Calu3 (cell line): ENCODE measurements at regions not wholly inside any gene's neighbourhood (a gene's known extent, or its start where the extent isn't known, plus 50 kb on each side); places are given as distances from the start of the nearest gene placed in this dataset.

Source experiments
- BruUV-seq: library from RNA; stranded (reverse); fragments of 400-500 nt; replicated peaks from 2 replicates; lab custom pipeline; 2021; lab: Mats Ljungman, UMichigan
- CTCF ChIA-PET: fragments of 300-600 bp; sonication (Branson Sonifier 250); formaldehyde crosslinking; loops from one replicate; lab custom pipeline; 2022; ENCODE audit warnings: antibody characterized with exemption; lab: Charles Lee
- DNase-seq: peaks from one replicate; pipeline ENCODE4 v3.0.0; 2022
- H3K27ac Mint-ChIP-seq: one replicate; pipeline ENCODE4 v1.8.0; 2022; ENCODE audit warnings: mixed read lengths; ENCODE audit not compliant: unreplicated experiment
- H3K27me3 Mint-ChIP-seq: one replicate; pipeline ENCODE4 v1.8.0; 2022; ENCODE audit warnings: mixed read lengths; ENCODE audit not compliant: unreplicated experiment
- H3K36me3 Mint-ChIP-seq: one replicate; pipeline ENCODE4 v1.8.0; 2022; ENCODE audit warnings: mild to moderate bottlenecking, moderate library complexity, mixed read lengths; ENCODE audit not compliant: insufficient read depth, unreplicated experiment
- H3K4me1 Mint-ChIP-seq: one replicate; pipeline ENCODE4 v1.8.0; 2022; ENCODE audit warnings: mild to moderate bottlenecking, low read depth, mixed read lengths; ENCODE audit not compliant: unreplicated experiment
- H3K4me3 Mint-ChIP-seq: one replicate; pipeline ENCODE4 v1.8.0; 2022; ENCODE audit warnings: mild to moderate bottlenecking, low read depth, moderate library complexity, mixed read lengths; ENCODE audit not compliant: unreplicated experiment
- H3K9me3 Mint-ChIP-seq: one replicate; pipeline ENCODE4 v1.8.0; 2022; ENCODE audit warnings: low read depth, mixed read lengths; ENCODE audit not compliant: unreplicated experiment
- CTCF ChIP-seq: fragments of 200-600 bp; IDR thresholded peaks from one replicate; pipeline ENCODE4 v1.8.0; 2022; ENCODE audit warnings: antibody characterized with exemption; ENCODE audit not compliant: unreplicated experiment
- intact Hi-C: fragments of 100-400 bp; cut with micrococcal nuclease; formaldehyde crosslinking; loops from one replicate; pipeline ENCODE4 v1.10.0; 2022; ENCODE audit not compliant: unreplicated experiment

DNA sequence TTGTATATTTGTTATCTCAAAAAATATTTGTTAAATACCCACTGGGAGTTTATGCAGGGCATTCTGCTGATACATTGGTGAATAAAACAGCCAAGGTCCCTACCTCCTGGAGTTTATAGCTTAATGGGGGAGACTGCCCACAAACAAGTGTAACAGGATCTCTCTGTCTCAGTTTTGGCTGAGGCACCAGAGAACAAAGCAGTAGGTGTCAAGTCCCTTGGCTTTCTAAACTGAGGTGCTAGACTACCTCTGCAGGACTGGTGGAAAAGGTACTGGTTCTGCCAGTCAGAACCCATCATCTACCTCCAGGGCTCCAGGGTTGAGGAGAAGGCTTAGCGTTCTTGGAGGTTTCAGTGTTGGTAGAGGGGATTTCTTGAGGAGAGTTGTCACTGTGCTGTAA, 188.4 kb upstream of the ELL2 start:
- Mint-ChIP-seq H3K27me3 (no peaks in the 10 kb centered on the region), H3K4me3 (no peak overlapping the region), H3K4me1 (peaks cover 9% of the 10 kb centered on the region), H3K27ac (no peak overlapping the region), H3K36me3 (no peaks in the 10 kb centered on the region), H3K9me3 (no peaks in the 10 kb centered on the region)
- CTCF ChIA-PET: no interaction called here
- no peak for TF ChIP-seq CTCF
- no TSS peak for BruUV-seq
- DNase-seq: no peak
- intact Hi-C loops: no loop called here

GRCh38 chr5:96149546-96149945, 187.9 kb upstream of the ELL2 start:
- CTCF ChIA-PET: no interaction called here
- H3K27me3 Mint-ChIP-seq: no peaks in the 10 kb centered on the region
- H3K36me3 Mint-ChIP-seq: no peaks in the 10 kb centered on the region
- no peak overlapping the region for H3K4me3 Mint-ChIP-seq
- no peak overlapping the region for H3K27ac Mint-ChIP-seq
- intact Hi-C loops: no loop called here
- DNase-seq: no peak
- peaks cover 13% of the 10 kb centered on the region for H3K4me1 Mint-ChIP-seq
- TF ChIP-seq CTCF: no peak
- no TSS peak for BruUV-seq
- H3K9me3 Mint-ChIP-seq: no peaks in the 10 kb centered on the region

DNA sequence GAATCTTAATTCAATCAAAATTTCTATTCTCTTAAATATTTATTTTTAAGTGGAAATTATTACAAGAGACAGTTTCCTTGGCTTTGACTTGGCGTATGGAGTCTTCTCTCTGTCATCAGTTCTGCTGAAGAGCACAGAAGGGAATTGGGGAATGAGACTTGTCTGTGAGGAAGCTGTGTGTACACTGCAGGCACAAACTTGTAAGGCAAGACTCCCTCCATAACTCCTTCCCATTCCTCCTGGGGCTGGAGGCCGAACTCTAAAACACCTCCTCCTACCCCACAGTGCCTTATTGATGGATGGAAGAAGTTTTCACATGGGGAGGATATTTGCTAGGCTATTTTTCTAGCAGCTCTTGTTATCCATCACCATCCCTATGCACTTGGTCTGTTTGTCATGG, 187.4 kb upstream of the ELL2 start:
- intact Hi-C loops: no loop called here
- Mint-ChIP-seq H3K4me3 (no peak overlapping the region), H3K4me1 (peaks cover 18% of the 10 kb centered on the region), H3K9me3 (no peaks in the 10 kb centered on the region), H3K27me3 (no peaks in the 10 kb centered on the region), H3K27ac (no peak overlapping the region), H3K36me3 (no peaks in the 10 kb centered on the region)
- CTCF ChIA-PET: no interaction called here
- BruUV-seq: no TSS peak
- DNase-seq: no peak
- no peak for TF ChIP-seq CTCF

GRCh38 chr5:96148376-96148775, 186.7 kb upstream of the ELL2 start:
- Mint-ChIP-seq H3K4me3 (no peak overlapping the region), H3K27me3 (no peaks in the 10 kb centered on the region), H3K9me3 (no peaks in the 10 kb centered on the region), H3K27ac (no peak overlapping the region), H3K4me1 (peaks cover 21% of the 10 kb centered on the region), H3K36me3 (no peaks in the 10 kb centered on the region)
- no peak for DNase-seq
- no TSS peak for BruUV-seq
- TF ChIP-seq CTCF: no peak
- CTCF ChIA-PET: interaction anchor here (0.7 kb wide), 1 partner anchor 28 kb away, joined by 3 read pairs; no protein-coding TSS in a partner anchor
- intact Hi-C loops: no loop called here
